Neural cell (in vitro differentiated cells): ENCODE measurements at regions not wholly inside any gene's neighbourhood (a gene's known extent, or its start where the extent isn't known, plus 50 kb on each side); places are given as distances from the start of the nearest gene placed in this dataset.

ENCODE experiments used
- H2AFZ ChIP-seq: fragments of 200-600, 300-800 bp; sonication (generic), shearing (Covaris generic); 2 replicates; pipeline ENCODE4 v1.6.0; 2014; ENCODE audit warnings: low read depth, mild to moderate bottlenecking, antibody characterized with exemption, low read length, moderate library complexity
- H3F3A ChIP-seq: fragments of 200-600 bp; shearing (Covaris generic); 2 replicates; pipeline ENCODE4 v1.6.1; 2016; ENCODE audit warnings: mild to moderate bottlenecking, moderate library complexity, mixed read lengths, antibody characterized with exemption, low read length; ENCODE audit not compliant: insufficient read depth, poor library complexity, severe bottlenecking
- H3K27ac ChIP-seq: fragments of 200-600, 300-800 bp; sonication (generic), shearing (Covaris generic); 2 replicates; pipeline ENCODE4 v1.5.1; 2014; ENCODE audit warnings: mild to moderate bottlenecking, low read length, moderate library complexity
- H3K27me3 ChIP-seq: fragments of 300-800, 200-600 bp; sonication (generic), shearing (Covaris generic); 2 replicates; pipeline ENCODE4 v1.6.0; 2014; ENCODE audit warnings: mild to moderate bottlenecking, low read depth, low read length, moderate library complexity; ENCODE audit not compliant: insufficient read depth
- H3K36me3 ChIP-seq: fragments of 300-800, 200-600 bp; sonication (generic), shearing (Covaris generic); 2 replicates; pipeline ENCODE4 v1.5.1; 2014; ENCODE audit warnings: mild to moderate bottlenecking, antibody characterized with exemption, low read length, moderate library complexity; ENCODE audit not compliant: insufficient read depth
- H3K4me2 ChIP-seq: fragments of 300-800, 200-600 bp; sonication (generic), shearing (Covaris generic); 2 replicates; pipeline ENCODE4 v1.6.0; 2014; ENCODE audit warnings: mild to moderate bottlenecking, low read length
- H3K4me3 ChIP-seq: fragments of 300-800, 200-600 bp; sonication (generic), shearing (Covaris generic); 2 replicates; pipeline ENCODE4 v1.5.1; 2014; ENCODE audit warnings: mild to moderate bottlenecking, low read length, moderate library complexity
- H3K79me2 ChIP-seq: fragments of 200-600 bp; shearing (Covaris generic); replicated peaks from 2 replicates; pipeline ENCODE4 v1.6.0; 2014; ENCODE audit warnings: mild to moderate bottlenecking, low read length, moderate library complexity; ENCODE audit not compliant: insufficient read depth
- H3K9ac ChIP-seq: fragments of 300-800, 200-600 bp; sonication (generic), shearing (Covaris generic); 2 replicates; pipeline ENCODE4 v1.6.1; 2016; ENCODE audit warnings: mild to moderate bottlenecking, low read length, mixed read lengths
- H3K9me2 ChIP-seq: fragments of 200-600 bp; shearing (Covaris generic); 2 replicates; pipeline ENCODE4 v1.6.1; 2016; ENCODE audit warnings: mild to moderate bottlenecking, low read length, mixed read lengths; ENCODE audit not compliant: insufficient read depth
- H3K9me3 ChIP-seq: fragments of 200-600, 300-800 bp; sonication (generic), shearing (Covaris generic); 2 replicates; pipeline ENCODE4 v1.6.1; 2016; ENCODE audit warnings: mild to moderate bottlenecking, mixed run types, low read length, moderate library complexity, mixed read lengths
- H4K20me1 ChIP-seq: fragments of 200-600 bp; shearing (Covaris generic); 2 replicates; pipeline ENCODE4 v1.6.1; 2016; ENCODE audit warnings: mild to moderate bottlenecking, mixed run types; ENCODE audit not compliant: insufficient read depth
- EP300 ChIP-seq: fragments of 450-650 bp; conservative IDR thresholded peaks from 2 replicates; pipeline ENCODE4 v1.6.1; 2014; ENCODE audit warnings: antibody characterized with exemption, mild to moderate bottlenecking, moderate library complexity; ENCODE audit not compliant: poor library complexity, severe bottlenecking
- EZH2 ChIP-seq: fragments of 200-600, 300-800 bp; shearing (Covaris generic), sonication (generic); IDR thresholded peaks from 2 replicates; pipeline ENCODE4 v1.6.1; 2014; ENCODE audit warnings: antibody characterized with exemption, low read length, borderline replicate concordance, mild to moderate bottlenecking; ENCODE audit not compliant: insufficient read depth, poor library complexity, severe bottlenecking
- MXI1 ChIP-seq: fragments of 450-650 bp; conservative IDR thresholded peaks from 2 replicates; pipeline ENCODE4 v1.6.1; 2014; ENCODE audit warnings: antibody characterized with exemption, mild to moderate bottlenecking; ENCODE audit not compliant: poor library complexity, severe bottlenecking
- POLR2AphosphoS5 ChIP-seq: IDR thresholded peaks from 2 replicates; pipeline ENCODE4 v1.6.1; 2012
- RAD21 ChIP-seq: fragments of 450-650 bp; conservative IDR thresholded peaks from 2 replicates; pipeline ENCODE4 v1.6.1; 2014; ENCODE audit warnings: antibody characterized with exemption, mild to moderate bottlenecking, moderate library complexity
- REST ChIP-seq: IDR thresholded peaks from 2 replicates; pipeline ENCODE4 v1.6.1; 2012; ENCODE audit warnings: borderline replicate concordance
- SMC3 ChIP-seq: fragments of 450-650 bp; conservative IDR thresholded peaks from 2 replicates; pipeline ENCODE4 v1.6.1; 2014; ENCODE audit warnings: antibody characterized with exemption, mild to moderate bottlenecking, moderate library complexity; ENCODE audit not compliant: poor library complexity
- TAF1 ChIP-seq: IDR thresholded peaks from 2 replicates; pipeline ENCODE4 v1.6.1; 2012; ENCODE audit warnings: low read depth
- TF ChIP-seq, protein P1 (sequence below): fragments of 450-650 bp; IDR thresholded peaks from 2 replicates; pipeline ENCODE4 v1.5.1; 2014; ENCODE audit warnings: antibody characterized with exemption, mild to moderate bottlenecking, moderate library complexity; ENCODE audit not compliant: poor library complexity, severe bottlenecking

GRCh38 chr4:173698557-173699262 is 168.7 kb upstream of the HAND2 start:
- TF ChIP-seq RAD21 (no peak), MXI1 (no peak), SMC3 (no peak), POLR2AphosphoS5 (no peak), TAF1 (no peak), EZH2 (no peak), REST (no peak), EP300 (no peak)
- TF ChIP-seq, protein P1, sequence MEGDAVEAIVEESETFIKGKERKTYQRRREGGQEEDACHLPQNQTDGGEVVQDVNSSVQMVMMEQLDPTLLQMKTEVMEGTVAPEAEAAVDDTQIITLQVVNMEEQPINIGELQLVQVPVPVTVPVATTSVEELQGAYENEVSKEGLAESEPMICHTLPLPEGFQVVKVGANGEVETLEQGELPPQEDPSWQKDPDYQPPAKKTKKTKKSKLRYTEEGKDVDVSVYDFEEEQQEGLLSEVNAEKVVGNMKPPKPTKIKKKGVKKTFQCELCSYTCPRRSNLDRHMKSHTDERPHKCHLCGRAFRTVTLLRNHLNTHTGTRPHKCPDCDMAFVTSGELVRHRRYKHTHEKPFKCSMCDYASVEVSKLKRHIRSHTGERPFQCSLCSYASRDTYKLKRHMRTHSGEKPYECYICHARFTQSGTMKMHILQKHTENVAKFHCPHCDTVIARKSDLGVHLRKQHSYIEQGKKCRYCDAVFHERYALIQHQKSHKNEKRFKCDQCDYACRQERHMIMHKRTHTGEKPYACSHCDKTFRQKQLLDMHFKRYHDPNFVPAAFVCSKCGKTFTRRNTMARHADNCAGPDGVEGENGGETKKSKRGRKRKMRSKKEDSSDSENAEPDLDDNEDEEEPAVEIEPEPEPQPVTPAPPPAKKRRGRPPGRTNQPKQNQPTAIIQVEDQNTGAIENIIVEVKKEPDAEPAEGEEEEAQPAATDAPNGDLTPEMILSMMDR = no peak
- no peak overlapping the region for H3K9ac ChIP-seq
- no peaks in the 10 kb centered on the region for H3F3A ChIP-seq
- no peaks in the 10 kb centered on the region for H3K36me3 ChIP-seq
- H3K27ac ChIP-seq = no peak overlapping the region
- H3K4me3 ChIP-seq = no peak overlapping the region
- no peak overlapping the region for H2AFZ ChIP-seq
- H3K4me2 ChIP-seq = no peak overlapping the region
- H4K20me1 ChIP-seq = no peaks in the 10 kb centered on the region
- no peaks in the 10 kb centered on the region for H3K27me3 ChIP-seq
- H3K79me2 ChIP-seq = no peaks in the 10 kb centered on the region
- H3K9me2 ChIP-seq = no peaks in the 10 kb centered on the region
- no peaks in the 10 kb centered on the region for H3K9me3 ChIP-seq

- no peak overlapping the region for H3K4me3 ChIP-seq
- no peak overlapping the region for H3K9ac ChIP-seq
- no peaks in the 10 kb centered on the region for H3K36me3 ChIP-seq
- H4K20me1 ChIP-seq = no peaks in the 10 kb centered on the region
- TF ChIP-seq MXI1 (no peak), EP300 (no peak), RAD21 (no peak), REST (no peak), EZH2 (no peak), POLR2AphosphoS5 (no peak), TAF1 (no peak), SMC3 (no peak)
- TF ChIP-seq, protein P1 = no peak
- no peaks in the 10 kb centered on the region for H3K27me3 ChIP-seq
- no peaks in the 10 kb centered on the region for H3F3A ChIP-seq
- H3K9me3 ChIP-seq = no peaks in the 10 kb centered on the region
- no peak overlapping the region for H2AFZ ChIP-seq
- H3K4me2 ChIP-seq = no peak overlapping the region
- no peaks in the 10 kb centered on the region for H3K79me2 ChIP-seq
- no peak overlapping the region for H3K27ac ChIP-seq
- H3K9me2 ChIP-seq = no peaks in the 10 kb centered on the region
Observed at GRCh38 chr4:173697840-173698239, 167.8 kb upstream of the HAND2 start.
